NCI-H187 treated with DMSO at 0.1 percent for 48 hours (cell line): ENCODE measurements at regions not wholly inside any gene's neighbourhood (a gene's known extent, or its start where the extent isn't known, plus 50 kb on each side); places are given as distances from the start of the nearest gene placed in this dataset.
"Not testable (repeated sequence)": the region's sequence is repeated elsewhere in the genome, so short reads cannot be mapped to it uniquely, and the experiment has no call there.

ENCODE experiments used
- DNase-seq: peaks from one replicate; lab custom pipeline; 2025; lab: John Stamatoyannopoulos, UW

DNA sequence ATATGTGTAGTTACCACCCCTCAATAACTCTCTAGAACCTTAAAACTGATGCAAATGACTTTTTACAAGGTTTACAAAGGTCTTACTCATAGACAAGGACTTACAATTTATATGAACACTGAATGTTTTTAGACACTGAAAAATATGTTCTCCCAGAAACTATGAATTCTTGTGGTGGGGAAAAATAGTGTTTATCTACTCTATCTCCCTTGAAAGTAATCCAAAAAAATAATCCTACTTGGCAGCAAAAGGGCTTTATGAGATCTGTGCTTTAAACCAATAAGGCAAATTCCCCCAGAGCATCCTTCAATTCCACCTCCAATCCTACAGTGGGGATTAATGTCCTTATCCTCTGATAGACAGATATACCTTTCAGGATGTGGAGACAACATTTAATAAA is 1984.1 kb upstream of the RAG2 start:
- DNase-seq, result no peak

DNA sequence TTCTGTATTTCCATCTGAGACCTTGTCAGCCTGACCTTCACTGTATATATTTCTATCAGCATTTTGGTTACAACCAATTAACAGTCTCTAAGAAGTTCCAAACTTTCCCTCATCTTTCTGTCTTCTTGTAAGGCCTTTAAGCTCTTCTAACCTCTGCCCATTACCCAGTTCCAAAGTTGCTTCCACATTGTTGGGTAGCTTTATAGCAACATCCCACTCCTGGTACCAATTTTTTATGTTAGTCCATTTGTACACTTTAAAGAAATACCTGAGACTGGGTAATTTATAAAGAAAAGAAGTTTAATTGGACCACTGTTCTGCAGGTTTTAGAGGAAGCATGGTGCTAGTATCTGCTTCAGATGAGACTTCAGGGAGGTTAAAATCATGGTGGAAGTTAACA is 1979.7 kb upstream of the RAG2 start:
- no peak for DNase-seq

DNA sequence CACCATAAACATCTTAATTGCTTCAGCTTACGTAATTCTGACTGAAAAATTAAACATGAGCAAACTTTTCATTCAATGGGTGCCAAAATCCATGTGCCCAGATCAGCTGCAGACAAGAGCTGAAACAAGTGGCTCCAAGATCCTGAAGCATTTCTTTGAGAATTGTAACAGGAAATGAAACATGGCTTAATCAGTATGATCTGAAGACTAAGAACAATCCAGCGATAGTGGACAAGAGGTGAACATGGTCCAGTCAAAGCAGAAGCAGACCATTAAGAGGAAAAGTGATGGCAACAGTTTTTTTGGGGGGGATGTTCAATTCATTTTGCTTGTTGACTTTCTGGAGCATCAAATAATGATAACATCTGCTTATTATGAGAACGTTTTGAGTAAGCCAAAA is 1964.5 kb upstream of the RAG2 start:
- no peak for DNase-seq

DNA sequence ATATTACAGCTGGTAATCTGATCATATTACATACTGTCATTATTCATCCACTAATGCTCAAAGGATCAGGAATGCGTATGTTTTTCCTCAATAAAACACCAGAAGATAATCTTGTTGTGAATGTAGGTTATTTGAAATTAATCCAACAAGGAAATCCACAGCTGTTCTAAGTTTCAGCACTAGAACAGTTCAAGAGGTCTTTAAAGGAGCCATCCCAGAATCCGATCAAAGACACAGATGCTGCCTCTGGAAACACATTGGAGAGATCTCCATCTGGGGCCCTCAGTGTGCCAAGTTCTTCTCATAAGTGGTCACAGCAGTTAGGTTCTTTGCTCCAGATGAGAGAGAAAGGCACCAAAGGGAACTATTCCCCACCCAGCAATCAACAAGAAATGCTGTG is 1955.1 kb upstream of the RAG2 start:
- DNase-seq, result no peak

DNA sequence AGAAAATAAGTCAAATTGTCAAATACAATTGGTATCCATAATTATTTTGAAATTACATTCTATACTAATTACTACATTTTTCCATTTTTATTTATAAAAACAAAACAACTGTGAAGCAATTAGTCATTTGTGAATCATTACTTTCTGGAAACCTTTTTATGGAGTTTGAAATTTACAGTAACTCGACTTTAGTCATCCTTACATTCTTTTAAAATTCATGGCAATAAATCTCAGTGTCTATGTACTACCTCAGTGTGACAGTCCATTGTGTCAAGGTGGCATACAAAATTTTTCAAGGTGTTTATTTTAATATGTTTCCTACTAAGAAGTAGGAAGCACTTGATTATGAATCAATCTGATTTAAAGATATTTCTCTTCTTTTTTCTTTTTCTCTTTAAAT is 1949.4 kb upstream of the RAG2 start:
- no peak for DNase-seq

DNA sequence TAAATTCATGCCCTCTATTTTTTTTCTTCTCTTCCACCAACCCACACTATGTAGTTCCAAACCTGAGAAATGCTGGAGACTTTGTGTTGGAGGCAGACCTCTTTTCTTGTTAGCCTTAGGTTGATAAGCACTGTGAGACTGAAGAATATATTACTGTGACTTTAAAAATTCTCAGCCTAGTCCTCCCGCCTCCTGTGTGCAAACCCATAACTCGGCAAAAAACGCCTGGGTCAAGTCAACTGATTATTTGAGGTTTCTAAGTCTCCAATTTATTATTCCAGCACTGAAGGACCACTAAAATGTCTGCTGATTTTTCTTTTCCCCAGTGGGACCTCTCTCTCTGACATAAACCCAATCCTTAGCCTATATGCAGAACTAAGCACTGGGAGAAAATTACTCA is 1946.0 kb upstream of the RAG2 start:
- no peak for DNase-seq

DNA sequence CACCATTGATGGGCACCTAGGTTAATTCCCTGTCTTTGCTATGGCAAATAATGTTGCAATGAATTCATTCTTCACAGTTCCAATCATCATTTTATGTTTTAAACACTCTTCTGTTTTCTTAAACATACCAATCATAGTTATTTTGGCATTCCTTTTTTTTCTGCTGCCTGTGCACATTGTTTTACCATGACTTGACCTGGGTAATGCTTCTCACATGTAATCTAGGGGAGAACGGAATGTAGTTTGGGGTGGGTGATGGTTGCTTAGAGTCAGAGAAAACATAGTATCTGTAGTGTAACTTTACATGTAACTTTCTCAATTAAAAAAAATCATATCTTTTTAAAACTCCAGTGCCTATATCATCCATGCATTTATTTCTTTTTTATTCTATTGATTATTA is 1945.3 kb upstream of the RAG2 start:
- no peak for DNase-seq

DNA sequence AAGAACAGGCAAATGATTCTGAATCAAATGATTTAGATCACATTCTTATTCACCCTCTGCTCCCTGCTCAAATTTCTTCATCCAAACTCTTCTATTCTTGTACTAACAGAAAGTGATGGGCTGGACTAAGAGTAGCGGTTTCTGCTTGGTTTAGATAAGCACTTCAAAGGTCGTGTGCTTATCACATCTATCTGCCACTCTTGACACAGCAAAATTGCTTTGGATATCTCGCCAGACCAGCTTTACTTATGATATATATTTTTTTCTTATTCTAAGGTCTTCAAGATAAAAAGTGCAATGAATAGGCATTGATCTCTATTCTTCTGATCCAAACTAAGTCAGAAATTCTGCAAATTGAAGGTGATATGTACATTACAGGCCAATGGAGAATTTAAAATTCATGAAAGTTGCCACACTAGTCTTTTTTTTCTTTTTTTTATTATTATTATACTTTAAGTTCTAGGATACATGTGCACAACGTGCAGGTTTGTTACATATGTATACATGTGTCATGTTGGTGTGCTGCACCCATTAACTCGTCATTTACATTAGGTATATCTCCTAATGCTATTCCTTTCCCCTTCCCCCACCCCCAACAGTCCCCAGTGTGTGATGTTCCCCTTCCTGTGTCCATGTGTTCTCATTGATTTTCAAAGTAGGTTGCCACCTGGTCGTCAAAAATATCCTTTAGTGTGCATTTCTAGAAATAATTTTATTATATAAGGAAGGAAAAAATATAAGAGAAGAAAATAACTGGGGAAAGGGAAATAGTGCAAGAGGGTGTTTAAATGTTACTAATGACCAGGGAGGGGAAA is 1941.0 kb upstream of the RAG2 start:
- no peak for DNase-seq

DNA sequence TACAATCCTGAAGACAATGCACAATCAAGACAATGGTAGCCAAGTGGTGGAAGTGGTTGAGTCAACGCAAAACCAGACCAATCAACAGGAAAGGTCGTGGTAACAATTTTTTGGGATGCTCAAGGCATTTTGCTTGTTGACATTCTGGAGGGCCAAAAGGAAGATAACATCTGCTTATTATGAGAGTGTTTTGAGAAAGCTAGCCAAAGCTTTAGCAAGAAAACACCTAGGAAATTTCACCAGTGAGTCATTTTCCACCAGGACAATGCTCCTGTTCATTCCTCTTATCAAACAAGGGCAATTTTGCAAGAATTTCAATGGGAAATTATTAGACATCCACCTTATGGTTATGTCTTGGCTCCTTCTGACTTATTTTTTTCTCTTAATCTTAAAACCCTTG is 1932.2 kb upstream of the RAG2 start:
- no peak for DNase-seq

DNA sequence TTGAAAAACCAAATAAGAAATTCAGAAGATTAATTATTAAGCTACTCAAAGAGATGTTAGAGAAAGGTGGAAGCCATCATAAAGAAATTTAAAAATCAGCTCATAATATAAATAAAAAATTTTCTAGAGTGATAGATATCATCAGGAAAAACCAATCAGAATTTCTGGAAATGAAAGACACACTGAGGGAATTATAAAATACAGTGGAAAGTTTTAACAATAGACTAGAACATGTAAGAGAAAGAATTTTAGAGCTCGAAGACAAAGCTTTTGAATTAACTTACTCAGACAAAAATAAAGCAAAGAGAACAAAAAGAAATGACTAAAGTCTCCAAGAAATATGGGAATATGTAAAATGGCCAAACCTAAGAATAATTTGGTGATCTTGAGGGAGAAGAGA is 1926.9 kb upstream of the RAG2 start:
- DNase-seq, result no peak

DNA sequence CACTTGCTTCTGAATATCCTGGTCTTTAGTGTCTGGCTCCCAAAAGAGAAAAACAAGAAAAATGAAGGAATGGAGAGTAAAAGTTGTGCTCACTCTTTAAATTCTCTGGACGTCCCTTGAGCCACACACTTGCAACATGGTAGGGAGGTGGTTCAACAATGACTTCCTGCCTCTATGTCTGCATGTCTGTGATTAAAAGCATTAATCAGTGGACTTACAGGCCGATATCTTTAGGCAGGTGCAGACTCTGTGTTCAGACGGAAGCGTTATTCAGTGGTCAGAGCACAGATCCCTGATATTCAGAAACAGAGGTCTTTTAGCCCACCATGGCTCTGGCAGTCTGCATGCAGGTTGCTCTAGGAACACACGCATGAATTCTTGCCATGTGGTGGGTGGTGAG is 1920.0 kb upstream of the RAG2 start:
- no peak for DNase-seq

DNA sequence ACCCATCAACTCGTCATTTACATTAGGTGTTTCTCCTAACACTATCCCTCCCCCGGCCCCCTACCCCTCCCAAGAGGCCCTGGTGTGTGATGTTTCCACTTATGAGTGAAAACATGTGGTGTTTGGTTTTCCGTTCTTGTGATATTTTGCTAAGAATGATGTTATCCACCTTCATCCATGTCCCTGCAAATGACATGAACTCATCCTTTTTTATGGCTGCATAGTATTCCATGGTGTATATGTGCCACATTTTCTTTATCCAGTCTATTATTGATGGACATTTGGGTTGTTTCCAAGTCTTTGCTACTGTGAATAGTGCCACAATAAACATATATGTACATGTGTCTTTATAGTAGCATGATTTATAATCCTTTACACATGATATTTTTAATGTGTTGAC is 1914.8 kb upstream of the RAG2 start:
- DNase-seq, result not testable (repeated sequence)

DNA sequence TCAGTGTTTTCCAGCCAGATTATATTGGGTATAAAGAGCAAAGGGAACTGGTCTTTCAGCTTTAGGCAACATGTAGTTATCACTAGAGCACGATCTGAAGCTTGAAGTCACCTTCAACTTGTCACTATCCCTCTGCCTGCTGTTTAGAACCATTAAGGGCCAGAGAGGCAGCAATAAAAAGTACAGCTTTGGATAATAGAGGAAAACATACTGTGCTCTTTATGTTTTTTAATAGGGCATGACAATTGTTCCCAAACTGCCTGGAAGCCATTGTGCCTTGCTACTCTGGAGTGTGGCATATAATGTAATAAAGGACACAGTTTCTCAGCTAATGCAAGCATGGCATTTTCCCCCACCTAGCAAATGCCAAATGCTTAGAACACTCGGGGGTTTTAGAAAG is 1912.0 kb upstream of the RAG2 start:
- DNase-seq, result no peak

DNA sequence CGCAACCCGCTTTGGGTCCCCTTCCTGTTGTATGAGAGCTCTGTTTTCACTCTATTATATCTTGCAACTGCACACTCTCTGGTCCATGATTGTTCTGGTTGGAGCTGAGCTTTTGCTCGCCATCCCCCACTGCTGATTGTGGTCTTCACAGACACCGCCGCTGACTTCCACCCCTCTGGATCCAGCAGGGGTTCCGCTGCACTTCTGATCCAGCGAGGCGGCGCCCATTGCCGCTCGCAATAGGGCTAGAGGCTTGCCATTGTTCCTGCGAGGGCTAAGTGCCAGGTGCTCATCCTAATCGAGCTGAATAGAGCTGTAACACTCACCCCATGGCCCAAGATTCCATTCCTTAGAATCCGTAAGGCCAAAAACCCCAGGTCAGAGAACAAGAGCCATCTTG is 1905.8 kb upstream of the RAG2 start:
- DNase-seq, result no peak

DNA sequence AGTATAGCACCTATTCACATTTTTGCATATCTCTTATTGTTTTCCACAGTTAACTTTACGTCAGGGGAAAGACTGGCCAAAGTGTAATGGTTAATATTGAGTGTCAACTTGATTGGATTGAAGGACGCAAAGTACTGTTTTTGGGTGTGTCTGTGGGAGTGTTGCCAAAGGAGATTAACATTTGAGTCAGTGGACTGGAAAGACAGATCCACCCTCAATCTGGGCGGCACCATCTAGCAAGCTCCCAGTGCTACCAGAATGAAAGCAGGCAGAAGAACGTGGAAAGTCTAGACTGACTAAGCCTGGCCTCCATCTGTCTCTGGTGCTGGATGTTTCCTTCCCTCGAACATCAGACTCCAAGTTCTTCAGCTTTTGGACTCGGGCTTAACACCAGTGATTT is 1900.7 kb upstream of the RAG2 start:
- DNase-seq, result no peak

DNA sequence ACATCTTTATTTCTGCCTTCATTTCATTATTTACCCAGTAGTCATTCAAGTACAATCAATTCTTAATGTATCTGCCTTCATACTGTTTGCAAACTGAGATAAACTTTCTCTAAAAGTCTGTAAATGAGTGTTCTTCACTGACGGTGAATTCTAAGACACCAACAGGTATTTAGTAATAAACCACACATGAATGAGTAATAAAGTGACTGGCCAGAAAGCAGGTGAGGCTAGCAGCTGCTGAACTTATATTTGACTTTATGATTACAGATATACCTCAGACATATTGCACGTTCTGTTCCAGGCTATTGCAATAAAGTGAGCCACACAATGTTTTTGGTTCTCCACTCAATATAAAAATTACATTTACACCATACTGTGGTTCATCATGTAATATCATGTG is 1894.0 kb upstream of the RAG2 start:
- DNase-seq, result no peak

DNA sequence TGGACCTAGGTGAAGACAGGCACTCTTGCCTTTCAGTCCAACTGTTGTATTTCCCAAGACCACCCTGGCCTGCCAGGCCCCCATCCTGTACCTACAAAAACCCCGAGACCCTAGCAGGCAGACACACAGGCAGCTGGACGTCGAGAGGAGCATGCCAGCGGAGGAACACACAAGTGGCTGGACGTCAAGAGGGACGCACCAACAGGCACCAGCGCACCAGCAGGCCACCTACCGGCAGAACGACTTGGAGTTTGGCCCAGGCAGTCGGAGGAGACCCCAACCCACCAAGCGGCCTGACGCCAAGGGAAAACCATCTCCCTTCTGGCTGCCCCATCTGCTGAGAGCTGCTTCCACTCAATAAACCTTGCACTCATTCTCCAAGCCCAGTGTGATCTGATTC is 1883.4 kb upstream of the RAG2 start:
- DNase-seq, result no peak

DNA sequence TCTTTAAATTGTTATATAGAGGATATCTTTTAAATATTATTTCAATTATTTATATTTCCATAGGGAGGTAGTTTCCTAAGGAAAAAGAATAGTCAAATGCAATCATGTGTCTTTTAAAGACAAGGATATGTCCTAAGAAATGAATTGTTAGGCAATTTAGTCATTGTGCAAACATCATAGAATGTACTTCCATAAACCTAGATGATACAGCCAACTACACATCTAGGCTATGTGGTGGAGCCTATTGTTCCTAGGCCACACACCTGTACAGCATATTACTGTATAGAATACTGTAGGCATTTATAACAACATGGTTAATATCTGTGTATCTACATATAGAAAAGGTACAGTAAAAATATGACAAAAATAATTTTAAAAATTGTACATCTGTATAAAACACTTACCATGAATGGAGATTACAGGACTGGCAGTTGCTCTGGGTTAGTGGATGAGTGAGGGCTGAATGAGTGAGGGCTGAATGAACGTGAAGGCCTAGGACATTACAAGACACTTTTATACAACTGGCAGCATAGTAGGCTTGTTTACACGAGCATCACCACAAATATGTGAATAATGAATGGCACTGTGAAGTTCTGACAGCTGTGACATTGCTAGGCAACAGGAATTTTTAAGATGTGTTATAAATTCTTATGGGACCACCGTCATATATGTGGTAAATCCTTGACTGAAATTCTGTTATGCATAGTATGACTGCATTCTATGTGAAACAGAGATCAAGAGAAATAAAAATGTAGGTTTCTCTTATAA is 1879.0 kb upstream of the RAG2 start:
- no peak for DNase-seq

DNA sequence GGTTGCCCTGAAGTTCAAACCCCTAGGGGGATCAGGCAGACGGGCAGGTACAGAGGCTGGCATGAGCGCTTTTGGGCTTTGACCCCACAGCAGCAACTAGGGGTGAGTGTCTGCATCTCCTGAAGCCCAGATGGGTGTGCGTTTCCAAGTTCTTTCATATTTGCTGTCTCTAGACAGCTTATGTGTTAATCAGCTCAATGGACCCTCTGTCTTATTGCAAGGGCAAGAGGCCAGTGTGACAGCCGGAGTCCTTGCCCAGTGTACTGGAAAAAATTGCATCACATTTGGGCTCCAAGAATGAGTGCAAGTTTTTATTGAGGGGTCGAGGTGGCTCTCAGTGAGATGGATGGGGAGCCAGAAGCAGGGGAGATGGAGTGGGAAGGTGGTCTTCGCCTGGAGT is 1863.7 kb upstream of the RAG2 start:
- DNase-seq, result no peak

DNA sequence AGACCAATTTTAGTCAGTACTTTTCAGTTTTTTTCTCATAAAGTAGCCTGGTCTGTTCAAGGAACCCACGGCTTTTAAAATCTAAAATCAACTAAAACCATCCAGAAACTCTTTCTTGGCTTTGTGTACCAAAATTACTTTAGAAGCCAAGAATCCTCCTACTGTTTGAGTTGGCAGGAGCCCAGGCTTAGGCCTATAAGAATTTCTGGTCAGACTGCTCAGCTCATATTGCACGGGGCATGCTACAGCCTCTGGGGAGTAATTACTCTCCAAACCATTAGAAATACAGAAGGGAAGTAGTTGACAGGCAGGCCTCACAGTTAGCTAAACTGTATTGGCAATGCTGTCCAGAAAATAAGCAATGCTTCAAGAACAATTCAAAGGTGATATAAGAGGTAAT is 1862.9 kb upstream of the RAG2 start:
- no peak for DNase-seq

DNA sequence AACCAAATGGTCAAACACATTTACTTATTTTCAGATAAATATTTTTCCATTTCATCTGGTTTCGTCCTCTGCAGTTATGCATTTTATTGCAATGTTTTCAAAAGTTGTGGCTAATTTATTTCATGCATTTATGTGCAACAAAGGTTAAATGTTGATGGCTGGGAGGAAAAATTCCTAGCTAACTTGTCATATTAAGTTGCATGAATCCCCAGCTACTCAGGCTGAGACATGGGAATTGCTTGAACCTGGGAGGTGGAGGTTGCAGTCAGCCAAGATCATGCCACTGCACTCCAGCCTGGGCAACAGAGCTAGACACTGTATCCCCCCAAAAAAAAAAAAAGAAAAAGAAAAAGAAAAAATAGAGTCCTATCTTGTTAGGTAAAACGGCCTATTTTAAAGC is 1862.4 kb upstream of the RAG2 start:
- no peak for DNase-seq

DNA sequence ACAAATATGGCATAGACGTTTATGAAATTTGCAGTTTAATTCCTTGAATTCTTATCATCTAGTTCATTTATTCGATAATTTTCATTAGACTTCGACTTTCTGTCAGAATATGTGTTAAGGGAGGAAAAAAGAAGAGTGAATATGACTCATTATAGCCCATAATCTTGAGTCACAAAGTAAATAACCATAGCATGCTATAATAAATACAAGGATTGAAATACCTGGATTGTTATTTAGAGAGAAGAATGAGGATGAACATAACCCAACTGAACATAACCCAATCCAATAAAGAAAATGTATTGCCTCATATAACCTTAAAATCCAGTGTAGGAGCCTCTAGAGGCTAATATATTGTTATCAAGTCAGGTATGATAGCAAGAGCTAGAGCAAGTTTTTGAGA is 1858.3 kb upstream of the RAG2 start:
- DNase-seq, result no peak

DNA sequence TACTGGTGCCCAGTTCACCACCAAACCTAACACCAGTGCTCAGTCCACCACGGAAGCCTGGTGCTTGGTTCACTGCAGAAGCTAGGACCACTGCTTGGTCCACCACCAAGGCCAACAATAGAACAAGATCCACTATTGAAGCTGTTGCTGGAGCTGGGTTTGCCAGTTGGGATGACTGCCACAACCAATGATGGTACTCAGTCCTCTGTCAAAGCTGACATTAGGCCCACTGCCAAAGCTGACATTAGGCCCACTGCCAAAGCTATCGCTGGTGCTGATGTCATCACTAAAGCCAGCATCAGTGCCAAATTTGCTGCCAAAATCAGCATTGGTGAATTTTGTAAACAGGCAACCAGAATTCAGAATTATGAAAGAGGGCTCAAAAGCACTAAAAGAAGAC is 1850.2 kb upstream of the RAG2 start:
- no peak for DNase-seq

DNA sequence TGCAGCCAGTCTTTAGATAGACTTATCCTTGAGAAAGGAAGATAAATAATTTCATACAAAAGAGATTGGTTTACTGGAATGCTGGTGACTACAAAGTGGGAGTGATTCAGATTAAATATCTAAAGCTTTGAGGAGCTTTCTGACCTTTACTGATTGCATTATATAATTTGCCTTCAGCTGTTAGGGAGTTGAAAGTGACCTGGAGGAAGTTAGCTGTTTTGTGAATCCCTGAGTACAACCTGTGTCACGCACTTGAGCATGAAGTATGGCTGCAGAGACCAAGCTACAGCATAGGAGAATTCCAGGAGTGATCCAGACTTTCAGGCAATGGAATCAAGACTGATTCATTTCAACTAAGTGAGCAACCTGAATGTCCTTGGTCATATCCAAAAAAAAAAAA is 1848.3 kb upstream of the RAG2 start:
- no peak for DNase-seq
